Osteoblast (primary cell): ENCODE measurements at regions not wholly inside any gene's neighbourhood (a gene's known extent, or its start where the extent isn't known, plus 50 kb on each side); places are given as distances from the start of the nearest gene placed in this dataset.
"Not testable (repeated sequence)": the region's sequence is repeated elsewhere in the genome, so short reads cannot be mapped to it uniquely, and the experiment has no call there.

Source experiments
- DNase-seq: peaks from one replicate; pipeline ENCODE4 v3.0.0; 2011; ENCODE audit warnings: low spot score, mixed read lengths; ENCODE audit not compliant: insufficient read length; ENCODE audit errors: missing footprints
- H2AFZ ChIP-seq: 2 replicates; pipeline ENCODE4 v1.6.0; 2011; ENCODE audit warnings: mild to moderate bottlenecking, low read length
- H3K27ac ChIP-seq: 2 replicates; pipeline ENCODE4 v1.5.1; 2011; ENCODE audit warnings: mild to moderate bottlenecking, low read depth, low read length, moderate library complexity
- H3K27me3 ChIP-seq: 2 replicates; pipeline ENCODE4 v1.6.0; 2012; ENCODE audit warnings: mild to moderate bottlenecking, control low read depth, inconsistent platforms, low read length, moderate library complexity; ENCODE audit not compliant: insufficient read depth
- H3K36me3 ChIP-seq: 2 replicates; pipeline ENCODE4 v1.5.1; 2011; ENCODE audit warnings: mild to moderate bottlenecking, low read length, control low read depth, moderate library complexity; ENCODE audit not compliant: insufficient read depth
- H3K4me1 ChIP-seq: 2 replicates; pipeline ENCODE4 v1.5.1; 2011; ENCODE audit warnings: mild to moderate bottlenecking, low read length, control low read depth, moderate library complexity; ENCODE audit not compliant: insufficient read depth
- H3K4me2 ChIP-seq: 2 replicates; pipeline ENCODE4 v1.6.0; 2011; ENCODE audit warnings: mild to moderate bottlenecking, low read length; ENCODE audit not compliant: insufficient read depth
- H3K4me3 ChIP-seq: fragments of 200-600 bp; sonication (generic); 3 replicates; pipeline ENCODE4 v1.5.1; 2012; ENCODE audit warnings: mild to moderate bottlenecking, low read length, inconsistent platforms; ENCODE audit not compliant: insufficient read depth
- H3K79me2 ChIP-seq: 2 replicates; pipeline ENCODE4 v1.6.0; 2012; ENCODE audit warnings: mild to moderate bottlenecking, low read length, control low read depth, inconsistent platforms; ENCODE audit not compliant: insufficient read depth
- H3K9me3 ChIP-seq: 2 replicates; pipeline ENCODE4 v1.5.1; 2011; ENCODE audit warnings: low read depth, low read length, control low read depth
- H4K20me1 ChIP-seq: 2 replicates; pipeline ENCODE4 v1.6.0; 2012; ENCODE audit warnings: mild to moderate bottlenecking, low read length, control low read depth; ENCODE audit not compliant: insufficient read depth
- CTCF ChIP-seq: IDR thresholded peaks from 2 replicates; pipeline ENCODE4 v1.5.1; 2011; ENCODE audit warnings: mild to moderate bottlenecking, low read depth, low read length, moderate library complexity; ENCODE audit errors: extremely low read depth

- no peak overlapping the region for H2AFZ ChIP-seq
- no peak for DNase-seq
- peak; percentile 24 for TF ChIP-seq CTCF
These were observed 273.0 kb upstream of the STXBP5 start for GRCh38 chr6:146931214-146931613.

GRCh38 chr6:146937316-146937715, 266.9 kb upstream of the STXBP5 start:
- no peak for TF ChIP-seq CTCF
- H2AFZ ChIP-seq, result no peak overlapping the region
- H3K36me3 ChIP-seq, result no peaks in the 10 kb centered on the region
- no peaks in the 10 kb centered on the region for H3K4me1 ChIP-seq
- H4K20me1 ChIP-seq, result no peaks in the 10 kb centered on the region
- no peak overlapping the region for H3K4me2 ChIP-seq
- no peaks in the 10 kb centered on the region for H3K27me3 ChIP-seq
- no peak overlapping the region for H3K27ac ChIP-seq
- no peaks in the 10 kb centered on the region for H3K9me3 ChIP-seq
- H3K79me2 ChIP-seq, result no peaks in the 10 kb centered on the region
- DNase-seq, result no peak
- H3K4me3 ChIP-seq, result no peak overlapping the region

More at GRCh38 chr6:146931214-146931613, 273.0 kb upstream of the STXBP5 start:
- Histone ChIP-seq H3K4me3 (no peak overlapping the region), H3K79me2 (no peaks in the 10 kb centered on the region), H3K9me3 (no peaks in the 10 kb centered on the region), H4K20me1 (no peaks in the 10 kb centered on the region), H3K4me1 (no peaks in the 10 kb centered on the region), H3K27ac (no peak overlapping the region), H3K27me3 (no peaks in the 10 kb centered on the region), H3K36me3 (no peaks in the 10 kb centered on the region), H3K4me2 (no peak overlapping the region)

DNA sequence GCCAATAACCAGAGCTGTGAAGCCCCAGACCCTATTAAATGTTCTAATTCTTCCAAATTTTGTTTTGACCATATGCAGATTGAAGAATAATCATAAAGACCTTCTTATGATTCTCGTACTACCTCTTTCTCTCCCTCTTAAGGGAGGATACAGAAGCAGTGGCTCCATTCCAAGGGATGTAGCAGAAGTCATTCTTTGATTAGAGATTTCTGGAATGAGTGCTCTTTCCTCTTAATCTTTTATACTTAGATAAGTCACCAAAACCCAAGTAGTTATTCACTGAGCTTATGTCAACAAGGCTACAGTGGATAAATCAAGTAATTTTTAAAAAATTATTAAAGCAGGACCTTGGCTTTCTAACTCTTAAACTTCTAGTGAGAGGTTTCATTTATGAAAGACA, 266.0 kb upstream of the STXBP5 start:
- Histone ChIP-seq H3K9me3 (no peaks in the 10 kb centered on the region), H2AFZ (no peak overlapping the region)

DNA sequence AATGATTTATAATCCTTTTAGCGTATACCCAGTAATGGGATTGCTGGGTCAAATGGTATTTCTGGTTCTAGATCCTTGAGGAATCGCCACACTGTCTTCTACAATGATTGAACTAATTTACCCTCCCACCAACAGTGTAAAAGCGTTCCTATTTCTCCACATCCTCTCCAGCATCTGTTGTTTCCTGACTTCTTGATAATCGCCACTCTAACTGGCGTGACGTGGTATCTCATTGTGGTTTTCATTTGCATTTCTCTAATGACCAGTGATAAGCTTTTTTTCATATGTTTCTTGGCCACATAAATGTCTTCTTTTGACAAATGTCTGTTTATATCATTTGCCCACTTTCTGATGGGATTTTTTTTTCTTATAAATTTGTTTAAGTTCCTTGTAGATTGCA, 264.8 kb upstream of the STXBP5 start:
- not testable (repeated sequence) for DNase-seq, H2AFZ ChIP-seq, H3K4me1 ChIP-seq, H4K20me1 ChIP-seq, H3K27ac ChIP-seq, H3K79me2 ChIP-seq, H3K9me3 ChIP-seq, H3K36me3 ChIP-seq, H3K4me3 ChIP-seq, H3K27me3 ChIP-seq, H3K4me2 ChIP-seq

More for the DNA sequence above, 266.0 kb upstream of the STXBP5 start:
- no peak overlapping the region for H3K4me2 ChIP-seq
- H3K27me3 ChIP-seq, result no peaks in the 10 kb centered on the region
- H3K79me2 ChIP-seq, result no peaks in the 10 kb centered on the region
- no peaks in the 10 kb centered on the region for H3K36me3 ChIP-seq
- TF ChIP-seq CTCF, result no peak
- H3K4me1 ChIP-seq, result no peaks in the 10 kb centered on the region
- H3K4me3 ChIP-seq, result no peak overlapping the region
- no peak for DNase-seq
- no peaks in the 10 kb centered on the region for H4K20me1 ChIP-seq
- no peak overlapping the region for H3K27ac ChIP-seq
